H1 (cell line): ENCODE measurements at regions not wholly inside any gene's neighbourhood (a gene's known extent, or its start where the extent isn't known, plus 50 kb on each side); places are given as distances from the start of the nearest gene placed in this dataset.

Experiments
- CTCF ChIA-PET: fragments of 300-600 bp; sonication (Branson Sonifier 250); formaldehyde crosslinking; loops from one replicate; lab custom pipeline; 2021; ENCODE audit not compliant: partially characterized antibody; lab: Charles Lee
- POLR2A ChIA-PET: fragments of 300-600 bp; sonication (Branson Sonifier 250); formaldehyde crosslinking; loops from one replicate; lab custom pipeline; 2021; ENCODE audit warnings: inconsistent platforms; ENCODE audit not compliant: partially characterized antibody; lab: Charles Lee
- DNase-seq, 2 experiments: peaks; one replicate each; pipeline versions ENCODE4 v3.0.0 to v3.0.0-alpha.2; 2010 to 2022; ENCODE audit warnings: low spot score in 2 of 2, low read depth in 1 of 2, mixed read lengths in 1 of 2
- FAIRE-seq: peaks from 2 replicates; lab custom pipeline; 2011; peaks lifted over from hg19 to GRCh38; lab: Jason Lieb, UNC
- H2AFZ ChIP-seq: 2 replicates; pipeline ENCODE4 v1.8.1; 2012; ENCODE audit warnings: low read length, inconsistent platforms
- H2AK5ac ChIP-seq: 2 replicates; pipeline ENCODE4 v1.6.1; 2013; ENCODE audit warnings: low read depth, low read length
- H2BK120ac ChIP-seq: replicated peaks from 2 replicates; pipeline ENCODE3; 2013; ENCODE audit warnings: low read depth, low read length, inconsistent platforms
- H2BK12ac ChIP-seq: 2 replicates; pipeline ENCODE4 v1.6.1; 2013; ENCODE audit warnings: low read depth, low read length
- H2BK15ac ChIP-seq: 2 replicates; pipeline ENCODE4 v1.6.1; 2013; ENCODE audit warnings: low read length
- H2BK20ac ChIP-seq: 2 replicates; pipeline ENCODE4 v1.6.1; 2013; ENCODE audit warnings: low read length
- H2BK5ac ChIP-seq: 2 replicates; pipeline ENCODE4 v1.6.1; 2013; ENCODE audit warnings: low read depth, low read length
- H3K14ac ChIP-seq: 2 replicates; pipeline ENCODE4 v1.6.1; 2013; ENCODE audit warnings: inconsistent platforms; ENCODE audit not compliant: insufficient read length
- H3K18ac ChIP-seq: 2 replicates; pipeline ENCODE4 v1.6.1; 2013; ENCODE audit warnings: low read length; ENCODE audit errors: extremely low read depth
- H3K23ac ChIP-seq: 2 replicates; pipeline ENCODE4 v1.6.1; 2013; ENCODE audit warnings: inconsistent platforms; ENCODE audit not compliant: insufficient read length
- H3K23me2 ChIP-seq: 2 replicates; pipeline ENCODE4 v1.6.1; 2013; ENCODE audit warnings: low read depth, low read length
- H3K27ac ChIP-seq: 2 replicates; pipeline ENCODE4 v1.6.1; 2011; ENCODE audit warnings: low read depth, low read length, inconsistent platforms
- H3K27me3 ChIP-seq, 4 experiments: replicated peaks in 1 of 4; 1 replicate in 1 of 4; 2 replicates in 3 of 4; pipeline versions ENCODE4 v1.6.1 to v1.8.1; 2011 to 2013; ENCODE audit warnings: low read length in 3 of 4, mild to moderate bottlenecking in 3 of 4, inconsistent platforms in 2 of 4, mixed read lengths in 2 of 4, moderate library complexity in 1 of 4; ENCODE audit not compliant: control insufficient read depth in 3 of 4, insufficient read depth in 3 of 4; ENCODE audit errors: extremely low read depth in 1 of 4
- H3K36me3 ChIP-seq, 4 experiments: 2 replicates each; pipeline versions ENCODE4 v1.6.1 to v1.8.1; 2011 to 2013; ENCODE audit warnings: mild to moderate bottlenecking in 4 of 4, low read length in 3 of 4, moderate library complexity in 2 of 4, control low read depth in 1 of 4, inconsistent platforms in 1 of 4; ENCODE audit not compliant: insufficient read depth in 4 of 4, control insufficient read depth in 2 of 4
- H3K4ac ChIP-seq: replicated peaks from 2 replicates; pipeline ENCODE3; 2013; ENCODE audit warnings: low read length, low read depth, mixed read lengths, inconsistent platforms; ENCODE audit not compliant: insufficient read length
- H3K4me1 ChIP-seq, 4 experiments: replicated peaks in 1 of 4; 1 replicate in 1 of 4; 2 replicates in 3 of 4; pipeline versions ENCODE4 v1.6.1 to v1.8.1; 2011 to 2013; ENCODE audit warnings: low read length in 3 of 4, inconsistent platforms in 2 of 4, mixed read lengths in 1 of 4; ENCODE audit not compliant: insufficient read depth in 4 of 4, control insufficient read depth in 3 of 4
- H3K4me2 ChIP-seq, 2 experiments: 2 replicates each; pipeline versions ENCODE4 v1.6.1 to v1.8.1; 2011 to 2013; ENCODE audit warnings: low read depth in 2 of 2, low read length in 2 of 2, control low read depth in 1 of 2, inconsistent platforms in 1 of 2, mild to moderate bottlenecking in 1 of 2; ENCODE audit not compliant: insufficient read depth in 1 of 2
- H3K4me3 ChIP-seq, 4 experiments: fragments of 200-600, 300-600 bp in 1 of 4; sonication (generic), shearing (Covaris generic), sonication (Bioruptor Twin) in 1 of 4; 2 replicates each; pipeline versions ENCODE4 v1.5.1 to v1.8.1; 2011 to 2016; ENCODE audit warnings: low read length in 4 of 4, low read depth in 3 of 4, control low read depth in 2 of 4, inconsistent platforms in 2 of 4, mild to moderate bottlenecking in 2 of 4, mixed read lengths in 1 of 4, moderate library complexity in 1 of 4; ENCODE audit not compliant: insufficient read depth in 2 of 4; ENCODE audit errors: extremely low read depth in 1 of 4
- H3K56ac ChIP-seq: replicated peaks from 2 replicates; pipeline ENCODE3; 2013; ENCODE audit warnings: low read depth, mild to moderate bottlenecking, mixed read lengths, low read length, inconsistent platforms; ENCODE audit not compliant: insufficient read length
- H3K79me1 ChIP-seq: 2 replicates; pipeline ENCODE4 v1.6.1; 2013; ENCODE audit warnings: low read depth, low read length, control low read depth
- H3K79me2 ChIP-seq, 2 experiments: 2 replicates each; pipeline versions ENCODE4 v1.6.1 to v1.8.1; 2012 to 2013; ENCODE audit warnings: low read length in 2 of 2, mild to moderate bottlenecking in 2 of 2, inconsistent platforms in 1 of 2; ENCODE audit not compliant: insufficient read depth in 2 of 2, control insufficient read depth in 1 of 2
- H3K9ac ChIP-seq, 4 experiments: replicated peaks in 1 of 4; 1 replicate in 1 of 4; 2 replicates in 3 of 4; pipeline versions ENCODE4 v1.6.1 to v1.8.1; 2011 to 2013; ENCODE audit warnings: low read depth in 3 of 4, low read length in 3 of 4, control low read depth in 2 of 4, mild to moderate bottlenecking in 2 of 4, moderate library complexity in 2 of 4, inconsistent platforms in 1 of 4; ENCODE audit errors: extremely low read depth in 1 of 4
- H3K9me3 ChIP-seq, 2 experiments: 2 replicates each; pipeline versions ENCODE4 v1.6.1 to v1.8.1; 2012 to 2013; ENCODE audit warnings: mild to moderate bottlenecking in 2 of 2, moderate library complexity in 2 of 2, control low read depth in 1 of 2, inconsistent platforms in 1 of 2, low read depth in 1 of 2, low read length in 1 of 2, mixed read lengths in 1 of 2; ENCODE audit not compliant: insufficient read depth in 2 of 2
- H4K20me1 ChIP-seq, 2 experiments: replicated peaks in 1 of 2; 2 replicates each; pipeline versions ENCODE3 to v1.8.1; 2011 to 2013; ENCODE audit warnings: inconsistent platforms in 2 of 2, low read length in 2 of 2, mild to moderate bottlenecking in 1 of 2; ENCODE audit not compliant: insufficient read depth in 2 of 2, control insufficient read depth in 1 of 2
- H4K5ac ChIP-seq: 2 replicates; pipeline ENCODE4 v1.6.1; 2013; ENCODE audit warnings: low read length, low read depth, mixed read lengths, inconsistent platforms; ENCODE audit not compliant: insufficient read length
- H4K8ac ChIP-seq: 2 replicates; pipeline ENCODE4 v1.8.0; 2013; ENCODE audit warnings: mild to moderate bottlenecking, moderate library complexity, low read length, inconsistent platforms; ENCODE audit not compliant: insufficient read depth; ENCODE audit errors: extremely low read depth
- H4K91ac ChIP-seq: replicated peaks from 2 replicates; pipeline ENCODE3; 2013; ENCODE audit warnings: low read length, mixed read lengths, inconsistent platforms; ENCODE audit not compliant: insufficient read length
- BCL11A ChIP-seq, 2 experiments: IDR thresholded peaks; one replicate each; pipeline ENCODE4 v1.6.1; 2011; ENCODE audit warnings: low read depth in 2 of 2, low read length in 2 of 2, mild to moderate bottlenecking in 2 of 2
- CEBPB ChIP-seq: IDR thresholded peaks from 2 replicates; pipeline ENCODE4 v1.6.1; 2012; ENCODE audit warnings: low read depth, low read length
- CHD1 ChIP-seq: IDR thresholded peaks from 2 replicates; pipeline ENCODE4 v1.6.1; 2012; ENCODE audit warnings: low read depth, low read length, improper control_type of control experiment
- CHD2 ChIP-seq: IDR thresholded peaks from 2 replicates; pipeline ENCODE4 v1.6.1; 2012; ENCODE audit warnings: low read length, improper control_type of control experiment
- CTBP2 ChIP-seq: IDR thresholded peaks from 2 replicates; pipeline ENCODE4 v1.7.0; 2011; ENCODE audit warnings: borderline replicate concordance, mild to moderate bottlenecking, moderate library complexity, mixed read lengths, low read length; ENCODE audit not compliant: insufficient read depth, insufficient read length
- EGR1 ChIP-seq: IDR thresholded peaks from 2 replicates; pipeline ENCODE4 v1.6.1; 2011; ENCODE audit warnings: low read depth, low read length, borderline replicate concordance
- GABPA ChIP-seq: IDR thresholded peaks from 2 replicates; pipeline ENCODE4 v1.6.1; 2011; ENCODE audit warnings: mild to moderate bottlenecking, low read length, moderate library complexity, borderline replicate concordance; ENCODE audit not compliant: insufficient read depth
- HDAC6 ChIP-seq: IDR thresholded peaks from one replicate; pipeline ENCODE4 v1.7.1; 2012; ENCODE audit warnings: low read depth, mild to moderate bottlenecking, inconsistent platforms, low read length, moderate library complexity
- KDM5A ChIP-seq: fragments of 200-600 bp; IDR thresholded peaks from 2 replicates; pipeline ENCODE4 v1.7.1; 2012; ENCODE audit warnings: mild to moderate bottlenecking, low read length, inconsistent platforms, mixed read lengths
- MAX ChIP-seq: IDR thresholded peaks from 2 replicates; pipeline ENCODE4 v1.6.1; 2012; ENCODE audit warnings: inconsistent platforms
- POU5F1 ChIP-seq: IDR thresholded peaks from 2 replicates; pipeline ENCODE4 v1.6.1; 2011; ENCODE audit warnings: low read depth, mild to moderate bottlenecking, low read length, moderate library complexity
- SIX5 ChIP-seq: IDR thresholded peaks from 2 replicates; pipeline ENCODE4 v1.6.1; 2011; ENCODE audit warnings: mild to moderate bottlenecking, low read depth, low read length
- SP1 ChIP-seq: IDR thresholded peaks from 2 replicates; pipeline ENCODE4 v1.6.1; 2011; ENCODE audit warnings: low read depth, low read length
- TAF1 ChIP-seq: IDR thresholded peaks from 2 replicates; pipeline ENCODE4 v1.6.1; 2011; ENCODE audit warnings: mild to moderate bottlenecking, low read depth, low read length
- USF2 ChIP-seq: IDR thresholded peaks from 2 replicates; pipeline ENCODE4 v1.6.1; 2011; ENCODE audit warnings: low read length, improper control_type of control experiment
- ZNF274 ChIP-seq: IDR thresholded peaks from 2 replicates; pipeline ENCODE4 v1.7.0; 2012; ENCODE audit warnings: low read length, borderline replicate concordance; ENCODE audit errors: extremely low read depth
- WGBS, 2 experiments: shearing (Covaris generic) in 1 of 2; methylation state at CpG; one replicate each; pipeline versions ENCODE4 v1.1.6 to v1.1.7; 2013 to 2015; ENCODE audit warnings: low lambda C conversion rate in 2 of 2, mixed read lengths in 2 of 2, inconsistent platforms in 1 of 2, low coverage in 1 of 2, missing lambda C conversion rate in 1 of 2; ENCODE audit not compliant: insufficient replicate concordance in 2 of 2, insufficient coverage in 1 of 2, insufficient read length in 1 of 2; ENCODE audit errors: extremely low coverage in 1 of 2, missing lambda C conversion rate in 1 of 2; 5-methylcytosine and 5-hydroxymethylcytosine counted together

- no peak overlapping the region for H3K4me2 ChIP-seq
- H3K56ac ChIP-seq = no peak overlapping the region
- no peak overlapping the region for H4K91ac ChIP-seq
- H3K23ac ChIP-seq = no peak overlapping the region
- H4K8ac ChIP-seq = no peak overlapping the region
- H2BK12ac ChIP-seq = no peak overlapping the region
- no peak overlapping the region for H3K18ac ChIP-seq
- no peak overlapping the region for H4K5ac ChIP-seq
- no peaks in the 10 kb centered on the region for H3K79me1 ChIP-seq
- no peak overlapping the region for H2BK5ac ChIP-seq
- FAIRE-seq = no peak
- no peaks in the 10 kb centered on the region for H4K20me1 ChIP-seq
- no peaks in the 10 kb centered on the region for H3K36me3 ChIP-seq
- no peaks in the 10 kb centered on the region for H3K79me2 ChIP-seq
- no peaks in the 10 kb centered on the region for H3K27me3 ChIP-seq
- WGBS, 2 experiments = 94% methylated on average over 3 of the region's 3 CpGs; no CpG with 5 or more reads in 1 of the 2 experiments
- H2BK15ac ChIP-seq = no peak overlapping the region
- no peak overlapping the region for H3K9ac ChIP-seq
- CTCF ChIA-PET = no interaction called here
- H3K14ac ChIP-seq = no peak overlapping the region
- no peak for DNase-seq
- H3K9me3 ChIP-seq = no peaks in the 10 kb centered on the region
- H2BK20ac ChIP-seq = no peak overlapping the region
- H2AFZ ChIP-seq = no peak overlapping the region
- POLR2A ChIA-PET = no interaction called here
- H3K4ac ChIP-seq = no peak overlapping the region
- no peaks in the 10 kb centered on the region for H3K4me1 ChIP-seq
- no peak overlapping the region for H2BK120ac ChIP-seq
- H3K27ac ChIP-seq = no peak overlapping the region
- TF ChIP-seq BCL11A (IDR thresholded peaks at IDR 0.05; ENCODE audit: low read depth in 2 of 2, low read length in 2 of 2) (no peak), MAX (no peak), TAF1 (no peak), HDAC6 (no peak), CHD2 (no peak), CHD1 (no peak), EGR1 (no peak), USF2 (no peak), SP1 (no peak), CTBP2 (no peak), KDM5A (no peak), POU5F1 (no peak), GABPA (no peak), SIX5 (no peak), CEBPB (no peak), ZNF274 (no peak)
- TF ChIP-seq, all 59 proteins: peak for 0
- Histone ChIP-seq H3K23me2 (no peaks in the 10 kb centered on the region), H2AK5ac (no peak overlapping the region), H3K4me3 (no peak overlapping the region)
Observed at GRCh38 chrX:145613894-145614293, 203.7 kb upstream of the SLITRK2 start.
